NCI-H187 treated with DMSO at 0.1 percent for 48 hours (cell line): ENCODE measurements at regions not wholly inside any gene's neighbourhood (a gene's known extent, or its start where the extent isn't known, plus 50 kb on each side); places are given as distances from the start of the nearest gene placed in this dataset.
"Not testable (repeated sequence)": the region's sequence is repeated elsewhere in the genome, so short reads cannot be mapped to it uniquely, and the experiment has no call there.

Experiments used
- DNase-seq: peaks from one replicate; lab custom pipeline; 2025; lab: John Stamatoyannopoulos, UW

DNA sequence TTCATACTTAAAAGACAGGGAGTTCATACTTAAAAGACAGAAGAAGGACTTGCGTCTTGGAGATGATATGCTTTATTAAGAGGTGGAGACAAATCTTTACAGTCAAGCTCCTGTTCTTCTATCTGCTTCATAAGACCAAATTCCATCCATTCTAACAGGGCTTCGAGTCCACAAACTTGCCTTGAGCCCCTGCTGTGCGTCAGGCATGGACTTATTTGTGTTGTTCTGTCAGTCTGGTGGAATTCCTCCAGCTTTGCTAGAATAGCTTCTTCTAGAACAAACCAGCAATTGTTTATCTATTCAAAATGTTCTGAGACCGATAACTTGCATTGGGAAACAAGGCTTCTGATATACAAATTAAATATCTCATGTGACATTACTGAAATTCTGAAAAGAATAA lies 73.9 kb upstream of the SOX11 start:
- DNase-seq = no peak

DNA sequence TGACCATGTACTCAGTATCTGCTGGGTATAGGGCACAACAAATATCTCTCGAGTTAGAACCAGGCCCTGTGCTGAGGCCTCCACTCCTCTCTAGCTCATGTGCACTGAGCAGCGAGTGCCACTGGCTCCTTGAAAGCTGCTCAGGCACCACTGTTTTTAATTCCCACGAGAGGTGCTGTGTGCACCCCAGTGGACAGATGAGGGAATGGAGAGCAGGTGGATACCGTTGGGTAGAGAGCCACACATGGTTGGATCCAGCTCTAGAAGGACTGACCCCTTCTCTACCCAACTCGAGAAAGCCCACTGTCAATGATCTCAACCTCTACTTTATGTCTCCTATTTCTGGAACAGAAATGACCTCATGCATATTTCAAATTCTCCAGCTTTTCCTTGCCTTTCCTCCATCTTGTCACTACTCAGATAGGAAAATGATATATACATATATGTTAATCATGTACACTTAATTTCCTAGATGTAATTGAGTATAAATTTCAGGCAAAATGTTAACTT lies 66.6 kb upstream of the SOX11 start:
- DNase-seq = not testable (repeated sequence)

DNA sequence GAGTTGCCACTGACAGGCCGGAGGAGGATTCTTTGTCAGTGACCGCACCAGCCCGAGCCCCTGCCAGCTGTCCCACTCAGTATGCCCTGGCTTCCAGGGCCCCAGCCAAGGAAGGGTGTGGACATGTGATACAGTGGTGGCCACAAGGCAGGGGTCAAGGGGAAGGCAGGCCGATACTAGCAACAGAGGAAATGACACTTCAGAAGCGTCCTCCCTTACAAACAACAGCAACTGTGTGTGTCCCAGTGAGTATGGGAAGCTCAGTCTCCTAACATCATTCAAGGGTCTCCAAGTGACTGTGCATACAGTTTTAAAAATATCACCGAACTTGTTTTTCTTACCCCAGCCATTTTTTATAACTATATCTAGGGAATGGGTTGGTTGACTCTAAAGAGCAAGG lies 63.7 kb upstream of the SOX11 start:
- DNase-seq = not testable (repeated sequence)

DNA sequence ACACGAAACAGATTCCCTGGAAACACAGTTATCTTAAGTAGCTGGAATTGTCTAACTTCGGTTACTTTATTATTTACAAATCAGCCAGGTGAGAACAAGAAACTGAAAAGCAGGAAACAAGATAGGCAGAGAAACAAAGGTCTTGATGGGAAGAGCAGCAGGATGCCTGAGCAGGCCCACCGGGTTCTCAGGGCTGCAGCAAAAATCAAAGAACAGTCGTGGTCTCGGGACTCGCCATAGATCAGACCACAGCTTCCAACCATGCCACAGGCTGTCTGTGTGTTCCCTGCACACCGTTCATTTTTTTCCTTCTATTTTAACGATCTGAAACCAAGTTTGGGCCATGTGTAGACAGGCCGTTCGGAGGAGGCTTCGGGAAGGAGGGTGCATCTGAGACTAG lies 62.7 kb upstream of the SOX11 start:
- not testable (repeated sequence) for DNase-seq

DNA sequence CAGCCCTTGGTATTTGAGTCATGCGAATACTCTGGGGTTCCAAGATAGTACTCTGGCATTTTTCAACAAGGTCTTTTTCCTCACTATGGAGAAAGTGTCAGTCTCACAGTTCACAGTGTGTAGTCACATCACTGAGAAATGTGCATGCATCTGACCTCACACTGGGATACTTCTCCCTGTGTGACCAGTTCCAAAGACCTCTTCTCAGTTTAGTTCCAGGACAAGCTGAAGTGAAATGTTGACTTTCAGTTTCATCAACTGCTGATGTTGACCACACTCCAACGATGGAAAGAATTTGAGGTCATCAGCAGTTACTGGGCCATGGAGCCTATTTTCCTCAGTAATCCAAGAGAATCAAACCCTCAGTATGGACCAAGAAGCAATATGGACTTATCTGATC lies 55.1 kb upstream of the SOX11 start:
- not testable (repeated sequence) for DNase-seq
